A549 (cell line): ENCODE measurements at regions not wholly inside any gene's neighbourhood (a gene's known extent, or its start where the extent isn't known, plus 50 kb on each side); places are given as distances from the start of the nearest gene placed in this dataset.

Source experiments
- ATAC-seq, 2 experiments: fragments of 200-7000 bp in 1 of 2; fragments of >200 bp in 1 of 2; cut with Nextera tagmentation in 1 of 2; cut with Tn5 transposase in 1 of 2; 3 replicates each; pipeline versions ENCODE4 v1.8.0 to v1.9.1; 2018 to 2020; ENCODE audit warnings: mild to moderate bottlenecking in 1 of 2, moderate library complexity in 1 of 2
- CTCF ChIA-PET: fragments of 300-600 bp; sonication (Branson Sonifier 250); formaldehyde crosslinking; extraction: SDS; loops from one replicate; lab custom pipeline; 2021; ENCODE audit warnings: antibody characterized with exemption, inconsistent platforms; lab: Yijun Ruan, JAX
- POLR2A ChIA-PET: fragments of 350-600 bp; formaldehyde crosslinking; extraction: SDS; loops from one replicate; lab custom pipeline; 2021; ENCODE audit warnings: antibody characterized with exemption, inconsistent platforms; lab: Yijun Ruan, JAX
- DNase-seq, 2 experiments: peaks; one replicate each; pipeline versions ENCODE4 v3.0.0 to v3.0.0-alpha.2; 2011 to 2016; ENCODE audit warnings: low read depth in 1 of 2, low spot score in 1 of 2
- FAIRE-seq: peaks from 2 replicates; lab custom pipeline; 2011; peaks lifted over from hg19 to GRCh38; lab: Jason Lieb, UNC
- H3K27ac ChIP-seq, 2 experiments: fragments of >200 bp; sonication (Bioruptor Twin); formaldehyde crosslinking; 3 replicates each; pipeline ENCODE4 v1.5.1; 2016 to 2017
- H3K4me1 ChIP-seq: fragments of >200 bp; sonication (Bioruptor Twin); formaldehyde crosslinking; 3 replicates; pipeline ENCODE4 v1.6.1; 2016
- H3K4me2 ChIP-seq: fragments of >200 bp; sonication (Bioruptor Twin); formaldehyde crosslinking; 3 replicates; pipeline ENCODE4 v1.6.1; 2016
- H3K4me3 ChIP-seq: fragments of >200 bp; sonication (Bioruptor Twin); formaldehyde crosslinking; 3 replicates; pipeline ENCODE4 v1.5.1; 2016
- H3K9me3 ChIP-seq: fragments of >200 bp; sonication (Bioruptor Twin); formaldehyde crosslinking; 3 replicates; pipeline ENCODE4 v1.6.1; 2016
- ATOH8 ChIP-seq: fragments of 250-450 bp; sonication (Bioruptor Pico); IDR thresholded peaks from 2 replicates; pipeline ENCODE4 v1.5.0; 2020; ENCODE audit warnings: low read depth, mild to moderate bottlenecking, moderate library complexity
- CHD4 ChIP-seq: fragments of 200-600 bp; sonication (generic); IDR thresholded peaks from 2 replicates; pipeline ENCODE4 v1.6.1; 2016; ENCODE audit warnings: antibody characterized with exemption, mild to moderate bottlenecking, borderline replicate concordance
- EHF ChIP-seq: fragments of 250-450 bp; sonication (Bioruptor Pico); IDR thresholded peaks from 2 replicates; pipeline ENCODE4 v1.5.0; 2020; ENCODE audit warnings: mild to moderate bottlenecking
- EP300 ChIP-seq, 2 experiments: fragments of >200 bp; sonication (Bioruptor Twin); formaldehyde crosslinking; IDR thresholded peaks; 2 replicates in 1 of 2; 3 replicates in 1 of 2; pipeline ENCODE4 v1.6.1; 2016 to 2017
- FOSB ChIP-seq: fragments of 250-450 bp; sonication (Bioruptor Pico); IDR thresholded peaks from 2 replicates; pipeline ENCODE4 v1.5.0; 2020; ENCODE audit warnings: mild to moderate bottlenecking, moderate library complexity
- GATA3 ChIP-seq: IDR thresholded peaks from 2 replicates; pipeline ENCODE4 v1.6.1; 2012; ENCODE audit warnings: borderline replicate concordance
- HES2 ChIP-seq: fragments of >200 bp; sonication (Bioruptor Twin); formaldehyde crosslinking; IDR thresholded peaks from 2 replicates; pipeline ENCODE4 v1.6.1; 2016
- HEYL ChIP-seq: fragments of 250-450 bp; sonication (Bioruptor Pico); IDR thresholded peaks from 2 replicates; pipeline ENCODE4 v1.8.0; 2021; ENCODE audit warnings: mild to moderate bottlenecking, moderate library complexity
- HOXB13 ChIP-seq: fragments of 250-450 bp; sonication (Bioruptor Pico); IDR thresholded peaks from 2 replicates; pipeline ENCODE4 v1.5.0; 2020; ENCODE audit warnings: low read depth, mild to moderate bottlenecking, moderate library complexity
- JUN ChIP-seq, 2 experiments: fragments of >200 bp; sonication (Bioruptor Twin); formaldehyde crosslinking; IDR thresholded peaks; 2 replicates in 1 of 2; 3 replicates in 1 of 2; pipeline ENCODE4 v1.6.1; 2016 to 2017
- KDM1A ChIP-seq: fragments of 200-600 bp; sonication (generic); IDR thresholded peaks from 2 replicates; pipeline ENCODE4 v1.6.1; 2016; ENCODE audit warnings: low read depth, mild to moderate bottlenecking
- KDM5A ChIP-seq: fragments of 200-600 bp; sonication (generic); IDR thresholded peaks from 2 replicates; pipeline ENCODE4 v1.6.1; 2016; ENCODE audit warnings: antibody characterized with exemption, mild to moderate bottlenecking
- MAFK ChIP-seq: fragments of 450-650 bp; IDR thresholded peaks from 2 replicates; pipeline ENCODE4 v1.6.1; 2014; ENCODE audit not compliant: partially characterized antibody
- MYC ChIP-seq: IDR thresholded peaks from 2 replicates; pipeline ENCODE4 v1.6.1; 2012; ENCODE audit warnings: mild to moderate bottlenecking, inconsistent platforms, low read length, improper control_type of control experiment, borderline replicate concordance
- NR3C1 ChIP-seq: fragments of >200 bp; sonication (Bioruptor Twin); formaldehyde crosslinking; IDR thresholded peaks from 3 replicates; pipeline ENCODE4 v1.6.1; 2017
- PHF8 ChIP-seq: fragments of 200-600 bp; sonication (generic); IDR thresholded peaks from 2 replicates; pipeline ENCODE4 v1.6.1; 2016; ENCODE audit warnings: low read depth, mild to moderate bottlenecking, antibody characterized with exemption, moderate library complexity, borderline replicate concordance
- POLR2A ChIP-seq: IDR thresholded peaks from 2 replicates; pipeline ENCODE4 v1.6.1; 2012; ENCODE audit warnings: mild to moderate bottlenecking, low read length
- RCOR1 ChIP-seq: fragments of 150-350 bp; IDR thresholded peaks from 2 replicates; pipeline ENCODE4 v1.6.1; 2014; ENCODE audit warnings: antibody characterized with exemption, low read length, low read depth
- RFX5 ChIP-seq: fragments of 450-650 bp; IDR thresholded peaks from 2 replicates; pipeline ENCODE4 v1.7.1; 2014; ENCODE audit warnings: antibody characterized with exemption, mild to moderate bottlenecking, moderate library complexity
- RNF2 ChIP-seq: fragments of 200-600 bp; sonication (generic); IDR thresholded peaks from 2 replicates; pipeline ENCODE4 v1.6.1; 2016; ENCODE audit warnings: low read depth, mild to moderate bottlenecking, antibody characterized with exemption, moderate library complexity, borderline replicate concordance
- SREBF2 ChIP-seq: fragments of 450-650 bp; IDR thresholded peaks from 2 replicates; pipeline ENCODE4 v1.6.1; 2014; ENCODE audit warnings: mild to moderate bottlenecking, moderate library complexity
- TP53 ChIP-seq: fragments of 250-450 bp; sonication (Bioruptor Pico); IDR thresholded peaks from 2 replicates; pipeline ENCODE4 v1.5.0; 2021; ENCODE audit warnings: mild to moderate bottlenecking, moderate library complexity
- ZC3H11A ChIP-seq: fragments of 450-650 bp; IDR thresholded peaks from 2 replicates; pipeline ENCODE4 v1.6.1; 2014; ENCODE audit warnings: antibody characterized with exemption, mild to moderate bottlenecking
- ZFP36 ChIP-seq: fragments of 450-650 bp; IDR thresholded peaks from 2 replicates; pipeline ENCODE4 v1.6.1; 2014; ENCODE audit warnings: borderline replicate concordance; ENCODE audit not compliant: partially characterized antibody
- ZSCAN20 ChIP-seq: fragments of 250-450 bp; sonication (Bioruptor Pico); IDR thresholded peaks from 2 replicates; pipeline ENCODE4 v1.8.0; 2022; ENCODE audit warnings: mild to moderate bottlenecking, moderate library complexity
- WGBS: methylation state at CpG from one replicate; pipeline ENCODE4 v1.1.6; 2017; ENCODE audit errors: missing lambda C conversion rate; 5-methylcytosine and 5-hydroxymethylcytosine counted together

- DNase-seq (no peak), ATAC-seq (no peak), FAIRE-seq (no peak)
- H3K9me3 ChIP-seq: peaks cover 12% of the 10 kb centered on the region; the same call in 1 of the 3 replicates
- no peak overlapping the region for H3K27ac ChIP-seq
- WGBS: 48% methylated on average over 15 of the region's 15 CpGs
- no peak overlapping the region for H3K4me2 ChIP-seq
- CTCF ChIA-PET: no interaction called here
- POLR2A ChIA-PET: no interaction called here
- H3K4me1 ChIP-seq: peaks cover 5% of the 10 kb centered on the region
- TF ChIP-seq TP53 (no peak), KDM5A (no peak), EP300 (IDR thresholded peaks at IDR 0.05) (no peak), KDM1A (no peak), POLR2A (no peak), FOSB (CRISPR knock-in tag) (no peak), SREBF2 (no peak), PHF8 (no peak), HES2 (no peak), RCOR1 (no peak), HOXB13 (CRISPR knock-in tag) (no peak), ATOH8 (CRISPR knock-in tag) (no peak)
- TF ChIP-seq, all 56 proteins: peak for 0
- H3K4me3 ChIP-seq: no peak overlapping the region
Observed at GRCh38 chr10:35711615-35712411, 69.7 kb upstream of the FZD8 start.

- Histone ChIP-seq H3K4me2 (no peak overlapping the region), H3K4me1 (no peaks in the 10 kb centered on the region), H3K9me3 (peaks cover 9% of the 10 kb centered on the region; the same call in 1 of the 3 replicates), H3K4me3 (no peak overlapping the region), H3K27ac (no peak overlapping the region)
- ChIA-PET CTCF (no interaction called here), POLR2A (no interaction called here)
- ATAC-seq: no peak
- no peak for DNase-seq
- TF ChIP-seq KDM1A (no peak), JUN (IDR thresholded peaks at IDR 0.05) (no peak), EP300 (IDR thresholded peaks at IDR 0.05) (no peak), ZFP36 (no peak), MYC (no peak), HEYL (CRISPR knock-in tag) (no peak), NR3C1 (no peak), CHD4 (no peak), SREBF2 (no peak)
- peak; percentile 28 for FAIRE-seq
- WGBS: 23% methylated on average over 2 of the region's 2 CpGs
Observed at GRCh38 chr10:35707642-35708425, 65.7 kb upstream of the FZD8 start.

- H3K4me3 ChIP-seq: no peak overlapping the region
- TF ChIP-seq HES2 (no peak), CHD4 (no peak), NR3C1 (no peak), ZC3H11A (no peak), TP53 (no peak), KDM5A (no peak), ZSCAN20 (CRISPR knock-in tag) (no peak), RNF2 (no peak), SREBF2 (no peak), HOXB13 (CRISPR knock-in tag) (no peak), EHF (no peak), MAFK (no peak), GATA3 (no peak), RFX5 (no peak), PHF8 (no peak)
- TF ChIP-seq, all 56 proteins: peak for 0
- no peak for ATAC-seq
Observed at GRCh38 chr10:35706959-35707358, 64.9 kb upstream of the FZD8 start.

More at GRCh38 chr10:35706959-35707358, 64.9 kb upstream of the FZD8 start:
- H3K4me1 ChIP-seq: no peaks in the 10 kb centered on the region
- WGBS: 52% methylated on average over 3 of the region's 3 CpGs
- H3K27ac ChIP-seq: no peak overlapping the region
- H3K9me3 ChIP-seq: peaks cover 9% of the 10 kb centered on the region; the same call in 1 of the 3 replicates
- no peak overlapping the region for H3K4me2 ChIP-seq
- DNase-seq: no peak
- ChIA-PET POLR2A (no interaction called here), CTCF (no interaction called here)
- FAIRE-seq: no peak
